GM19324 (cell line): ENCODE measurements at regions not wholly inside any gene's neighbourhood (a gene's known extent, or its start where the extent isn't known, plus 50 kb on each side); places are given as distances from the start of the nearest gene placed in this dataset.

ENCODE experiments used
- ATAC-seq: cut with Tn5 transposase; IDR thresholded peaks from one replicate; pipeline ENCODE4 v1.9.1; 2021; ENCODE audit warnings: mild to moderate bottlenecking, moderate library complexity; ENCODE audit not compliant: unreplicated experiment, low FRiP score

DNA sequence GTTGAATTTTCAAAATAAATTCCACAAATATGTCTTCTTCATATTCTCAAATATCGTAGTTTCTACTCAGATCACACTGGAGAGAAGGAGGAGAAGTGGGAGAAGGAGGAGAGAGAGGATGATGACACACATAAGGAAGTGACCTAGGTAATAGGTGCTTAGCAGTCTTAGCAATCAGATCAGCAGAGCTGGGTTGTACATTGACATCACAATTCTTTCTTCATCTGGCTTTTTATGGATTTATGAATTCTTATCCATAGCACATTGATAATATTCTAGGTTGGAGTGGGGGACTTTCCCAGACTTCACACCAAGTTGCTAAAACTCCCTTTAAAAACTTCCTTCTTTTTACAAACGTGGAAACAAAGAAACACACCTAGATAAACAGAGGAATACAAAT lies 86.9 kb downstream of the FGF9 start:
- ATAC-seq = no peak

DNA sequence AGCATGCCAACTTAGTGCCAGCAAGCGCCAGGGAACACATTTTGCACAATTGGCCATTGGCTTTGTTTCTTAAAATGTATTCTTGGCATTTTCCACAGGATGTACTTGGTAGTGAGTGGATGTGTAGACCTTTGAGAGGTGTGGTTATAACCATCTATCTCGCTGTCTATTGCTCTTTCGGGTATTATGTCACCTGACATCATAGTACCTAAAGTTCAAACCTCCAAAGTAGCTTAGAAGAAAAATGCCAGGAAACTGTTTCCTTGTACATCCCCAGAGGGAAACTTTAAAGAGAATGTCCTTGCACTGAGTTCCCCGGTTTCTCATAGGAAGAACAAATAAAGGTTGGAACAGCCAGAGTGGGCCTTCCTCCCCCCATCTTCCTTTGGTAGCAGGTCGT lies 87.6 kb downstream of the FGF9 start:
- no peak for ATAC-seq

DNA sequence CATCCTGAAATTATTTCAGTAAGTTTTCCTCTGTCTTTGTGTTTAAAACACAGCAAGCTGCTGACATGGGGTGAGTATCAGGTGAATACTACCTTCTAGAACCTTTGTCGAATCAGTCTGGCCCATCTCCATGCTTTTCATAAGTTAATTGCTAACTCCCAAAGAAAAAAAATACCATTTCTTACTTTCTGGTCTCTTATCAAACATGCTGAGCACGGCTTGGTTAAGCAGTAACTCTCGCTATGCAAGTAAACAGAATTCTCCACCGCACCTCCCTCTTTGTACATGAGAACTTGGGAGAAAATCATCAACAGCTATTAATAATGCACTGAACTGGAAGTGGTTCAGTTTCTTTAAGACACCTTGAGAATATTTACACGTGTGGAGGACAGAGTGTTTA lies 88.6 kb downstream of the FGF9 start:
- no peak for ATAC-seq

DNA sequence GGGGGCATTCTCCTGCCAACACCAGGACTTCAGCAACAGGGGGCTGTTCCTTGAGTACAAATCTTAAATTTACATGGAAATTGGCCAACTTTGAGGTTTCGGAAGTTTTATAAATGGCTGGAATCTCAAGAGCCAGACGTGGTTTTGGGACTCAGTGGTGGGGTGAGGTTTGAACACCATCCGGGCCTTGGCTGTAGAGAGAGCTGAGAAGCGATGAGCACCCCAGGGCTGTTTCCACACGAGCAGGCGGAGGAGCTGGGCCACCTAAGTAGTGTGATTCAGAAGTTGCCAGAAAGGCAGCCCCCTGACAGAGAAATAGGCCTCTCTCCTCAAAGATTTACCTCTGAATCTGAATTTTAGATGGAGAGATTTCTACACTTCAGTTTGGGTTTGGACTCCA lies 89.0 kb downstream of the FGF9 start:
- no peak for ATAC-seq

DNA sequence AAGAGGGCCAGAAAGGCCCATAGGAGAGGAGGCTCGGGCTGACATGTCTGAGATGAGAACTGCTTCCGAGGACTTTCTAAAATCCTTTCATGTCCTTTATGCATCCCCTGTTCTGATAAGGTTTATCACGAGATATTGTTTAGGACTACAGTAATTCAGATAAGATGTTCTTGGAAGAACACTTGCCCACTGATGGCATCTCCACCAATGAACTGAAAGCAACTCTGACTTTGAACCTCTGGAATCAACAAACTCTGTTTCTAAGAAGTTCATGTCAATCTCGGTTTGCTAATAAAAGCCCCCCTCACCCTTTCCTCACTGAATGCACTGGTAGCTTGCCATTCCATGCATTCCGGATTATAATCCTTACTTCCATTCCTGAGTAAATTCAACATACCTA lies 90.9 kb downstream of the FGF9 start:
- ATAC-seq = no peak

DNA sequence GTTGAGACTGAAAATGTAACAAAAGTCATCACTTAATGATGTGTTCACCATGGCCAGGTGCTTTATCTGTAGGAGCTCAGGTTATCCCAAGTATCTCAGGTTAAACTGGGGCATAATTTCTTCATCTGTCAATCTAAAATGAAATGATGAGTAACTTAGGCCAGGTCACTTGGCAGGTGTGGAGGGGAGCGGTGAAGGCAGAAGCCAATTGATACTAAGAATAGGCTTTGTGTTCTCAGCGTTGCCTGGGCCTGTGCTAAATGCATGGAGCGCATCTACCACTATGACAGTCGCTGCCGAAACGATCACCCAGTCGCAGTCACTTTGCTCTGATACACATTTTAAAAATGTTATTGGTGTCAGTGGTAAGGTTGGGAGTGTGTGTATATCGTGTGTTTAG lies 91.6 kb downstream of the FGF9 start:
- no peak for ATAC-seq

DNA sequence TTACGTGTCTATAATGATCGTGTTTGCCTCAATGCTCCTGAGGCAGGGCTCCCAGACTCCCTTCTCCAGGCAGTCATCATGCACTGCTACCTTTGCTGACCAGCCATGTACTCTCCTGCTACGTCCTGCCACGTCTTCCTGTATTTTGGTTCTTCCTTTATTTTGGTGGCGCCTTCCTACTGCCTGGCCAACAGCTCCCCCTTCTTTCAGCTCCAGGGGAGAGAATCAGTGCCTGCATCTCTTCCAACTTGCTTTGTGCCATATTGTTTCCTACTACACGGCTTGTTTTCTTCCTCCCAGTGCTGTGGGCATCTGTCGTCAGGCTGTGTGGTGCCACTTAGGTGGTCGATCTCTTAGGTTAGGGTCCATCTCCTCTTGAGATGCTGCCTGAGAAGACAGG lies 96.2 kb downstream of the FGF9 start:
- no peak for ATAC-seq

DNA sequence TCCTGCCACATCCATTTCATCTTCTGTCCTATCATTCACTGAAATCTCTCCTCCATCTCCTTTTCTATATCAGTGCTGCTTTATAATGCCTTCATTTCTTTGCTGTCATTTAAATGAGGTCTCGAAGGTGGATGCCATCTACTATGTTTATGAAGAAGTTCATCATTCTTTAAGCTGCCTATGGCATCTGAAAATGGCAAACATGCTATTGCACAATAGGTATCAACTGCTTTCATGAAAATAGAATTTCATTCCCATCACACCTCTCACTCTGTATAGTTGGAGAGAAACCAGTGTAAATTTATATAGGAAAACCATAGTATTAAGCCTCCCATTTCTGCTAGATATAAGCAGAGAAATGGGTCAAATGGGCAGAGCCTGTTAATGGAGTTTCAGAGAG lies 100.2 kb downstream of the FGF9 start:
- no peak for ATAC-seq

DNA sequence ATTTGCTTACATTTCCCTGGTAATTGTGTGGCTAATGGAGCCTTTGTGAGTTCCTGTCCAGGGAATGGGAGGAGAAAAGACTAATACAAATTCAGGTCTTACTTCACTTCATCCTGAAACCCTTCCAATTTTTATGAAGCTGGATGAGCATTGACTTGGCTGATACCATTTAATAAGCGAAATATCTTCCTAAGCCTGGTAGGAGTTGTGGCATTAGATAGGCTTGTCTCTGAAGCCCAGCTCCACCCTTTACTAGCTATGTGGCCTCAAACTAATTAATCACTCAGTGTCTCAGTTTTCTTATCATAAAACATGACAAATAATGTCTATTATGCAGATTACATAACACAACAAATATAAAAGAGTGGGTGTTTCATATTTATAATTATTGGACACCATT lies 106.3 kb downstream of the FGF9 start:
- ATAC-seq = no peak

DNA sequence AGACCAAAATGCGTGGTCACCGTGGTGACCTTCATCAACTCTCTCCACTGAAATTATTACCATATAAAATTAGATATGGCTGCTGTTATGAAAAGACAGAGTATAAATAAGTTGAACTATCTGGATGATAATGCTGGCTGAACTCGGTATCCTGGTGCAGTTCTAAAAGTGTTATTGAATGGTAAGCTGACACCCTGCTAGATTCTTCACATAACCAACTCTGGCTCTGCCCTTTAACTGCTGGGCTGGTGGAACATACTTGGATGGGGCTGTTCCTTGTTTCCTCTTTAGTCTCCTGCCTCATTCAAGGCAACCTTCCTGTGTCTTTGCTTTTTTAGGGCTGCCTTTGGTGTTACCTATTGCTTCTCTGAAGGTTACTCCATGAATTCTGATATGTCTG lies 106.9 kb downstream of the FGF9 start:
- no peak for ATAC-seq

DNA sequence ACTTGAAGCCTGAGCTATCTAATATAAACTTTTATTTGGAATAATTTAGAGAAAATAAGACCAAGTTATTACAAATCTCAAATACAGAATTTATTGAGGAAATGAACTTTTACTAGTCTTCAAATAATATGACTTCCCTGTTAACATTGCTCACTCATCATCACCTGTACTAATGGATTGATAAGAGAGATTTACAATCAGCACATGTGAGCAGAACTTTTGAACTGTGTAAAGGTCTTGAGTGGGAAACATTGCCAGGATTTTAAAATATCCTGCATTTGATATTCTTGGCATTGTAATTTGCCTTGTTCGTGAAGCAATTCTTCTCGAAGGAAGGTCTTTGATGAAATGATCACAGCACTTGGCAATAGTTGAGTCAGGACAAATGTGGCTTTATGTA lies 111.9 kb downstream of the FGF9 start:
- ATAC-seq = no peak

DNA sequence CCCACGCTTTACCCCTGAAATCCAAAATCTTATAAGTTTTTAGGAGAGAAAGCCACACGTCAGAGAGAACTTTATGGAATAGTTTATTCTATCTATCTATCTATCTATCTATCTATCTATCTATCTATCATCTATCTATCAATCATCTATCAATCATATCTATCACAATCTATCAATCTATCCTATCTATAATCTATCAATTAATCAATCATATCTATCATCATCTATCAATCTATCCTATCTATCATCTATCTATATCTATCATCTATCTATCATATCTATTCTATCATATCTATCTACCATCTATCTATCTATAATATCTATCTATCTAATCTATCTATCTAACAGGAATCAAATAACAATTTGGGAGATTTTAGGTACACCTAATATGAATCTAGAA lies 115.1 kb downstream of the FGF9 start:
- ATAC-seq = no peak

DNA sequence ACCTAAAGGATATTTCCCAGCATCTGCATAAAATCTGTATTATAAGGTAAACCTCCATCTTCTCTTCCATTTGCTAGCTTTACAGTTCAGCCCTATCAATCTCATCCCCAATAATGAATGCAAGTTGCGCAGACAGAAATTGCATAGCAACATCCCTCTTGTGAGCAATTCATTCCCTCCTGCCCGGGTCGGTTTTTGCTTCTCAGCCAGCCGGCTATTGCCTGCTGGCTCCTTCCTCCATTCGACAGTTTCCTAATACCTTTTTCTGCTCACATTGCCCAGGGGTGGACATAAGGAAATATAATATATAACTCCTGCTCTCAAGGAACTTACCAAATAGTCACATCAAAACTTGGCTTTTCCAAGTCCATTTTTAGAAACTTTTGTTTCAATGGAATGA lies 125.2 kb downstream of the FGF9 start:
- ATAC-seq = no peak

DNA sequence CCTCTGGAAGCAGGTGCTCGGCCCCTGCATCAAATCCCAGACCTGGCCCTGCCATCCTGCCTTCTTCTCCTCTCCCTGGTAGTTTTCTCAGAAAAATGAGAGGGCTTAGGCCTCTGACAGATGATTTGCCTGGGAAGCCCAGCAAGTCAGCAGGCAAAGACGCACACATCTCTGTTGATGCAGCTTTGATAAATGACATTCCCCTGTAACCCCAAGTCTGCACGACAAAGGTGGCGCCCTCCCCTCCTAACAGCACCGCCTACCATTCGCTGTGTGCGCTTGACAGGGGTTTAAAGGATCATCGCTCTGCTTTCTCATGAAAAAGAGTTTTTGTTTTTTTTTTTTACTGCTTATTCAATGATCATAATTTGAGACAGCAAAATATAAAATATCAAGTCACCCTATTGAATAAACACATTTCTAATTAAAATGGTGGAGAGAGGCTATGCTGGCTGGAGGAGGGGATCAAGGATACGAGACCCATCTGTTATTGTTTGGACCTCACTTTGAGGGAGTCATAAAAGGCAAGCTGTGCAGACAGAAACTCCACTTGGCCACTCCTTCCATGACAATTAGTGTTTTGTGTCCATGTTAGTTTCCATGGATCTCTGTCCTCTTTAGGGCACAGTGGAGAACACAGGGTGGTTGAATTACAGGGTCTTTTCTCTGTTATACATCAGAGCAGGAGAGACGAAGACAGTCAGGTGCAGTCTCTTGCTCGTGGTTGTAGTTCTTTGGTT lies 126.1 kb downstream of the FGF9 start:
- no peak for ATAC-seq

DNA sequence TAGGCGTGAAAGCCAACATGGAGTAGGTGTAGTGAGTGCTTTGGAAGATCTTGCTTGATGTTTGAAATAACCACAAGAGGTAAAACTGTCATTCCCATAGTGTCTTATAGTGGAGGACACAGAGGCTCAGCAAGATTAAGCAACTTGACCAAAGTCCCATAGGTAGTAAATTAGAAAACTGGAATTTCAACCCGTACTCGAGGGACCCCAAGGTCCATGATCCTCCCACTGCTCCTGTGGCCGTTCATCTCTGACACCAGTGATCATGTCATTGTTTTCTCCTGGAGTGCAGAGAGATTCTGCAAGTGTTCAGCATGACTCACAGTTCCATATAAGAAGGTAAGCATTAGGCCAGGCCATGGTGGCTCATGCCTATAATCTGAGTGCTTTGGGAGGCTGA lies 126.9 kb downstream of the FGF9 start:
- ATAC-seq = no peak

DNA sequence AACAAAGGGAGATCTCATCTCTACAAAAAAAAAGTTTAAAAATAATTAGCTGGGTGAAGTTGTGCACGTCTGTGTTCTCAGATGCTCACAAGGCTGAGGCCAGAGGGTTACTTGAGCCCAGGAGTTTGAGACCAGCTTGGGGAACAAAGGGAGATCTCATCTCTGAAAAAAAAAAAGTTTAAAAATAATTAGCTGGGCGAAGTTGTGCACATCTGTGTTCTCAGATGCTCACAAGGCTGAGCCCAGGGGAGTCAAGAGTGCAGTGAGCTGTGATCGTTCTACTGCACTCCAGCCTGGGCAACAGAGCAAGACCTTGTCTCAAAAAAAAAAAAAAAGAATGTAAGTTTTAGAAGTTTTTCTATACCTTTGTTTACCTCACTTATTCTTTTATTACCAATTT lies 127.3 kb downstream of the FGF9 start:
- ATAC-seq = no peak

DNA sequence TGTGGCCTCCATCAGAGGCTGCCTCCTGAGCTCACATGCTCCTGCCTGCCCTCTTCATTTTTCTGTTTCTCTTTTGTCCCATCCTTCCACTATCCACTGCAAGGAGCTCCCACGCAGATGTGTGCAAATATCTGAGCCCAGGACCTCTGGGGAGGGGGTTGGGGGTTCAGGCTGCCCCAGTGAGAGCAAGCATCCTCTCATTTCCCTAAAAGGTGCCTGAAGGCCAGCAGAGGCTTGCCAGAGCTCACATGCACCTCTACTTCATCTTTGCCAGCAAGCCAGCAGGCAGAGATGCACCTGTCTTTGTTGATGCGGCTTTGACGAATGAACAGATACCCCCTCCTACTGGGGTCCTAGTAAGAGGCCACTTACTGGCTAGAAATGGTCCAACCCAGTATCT lies 128.8 kb downstream of the FGF9 start:
- ATAC-seq = no peak

DNA sequence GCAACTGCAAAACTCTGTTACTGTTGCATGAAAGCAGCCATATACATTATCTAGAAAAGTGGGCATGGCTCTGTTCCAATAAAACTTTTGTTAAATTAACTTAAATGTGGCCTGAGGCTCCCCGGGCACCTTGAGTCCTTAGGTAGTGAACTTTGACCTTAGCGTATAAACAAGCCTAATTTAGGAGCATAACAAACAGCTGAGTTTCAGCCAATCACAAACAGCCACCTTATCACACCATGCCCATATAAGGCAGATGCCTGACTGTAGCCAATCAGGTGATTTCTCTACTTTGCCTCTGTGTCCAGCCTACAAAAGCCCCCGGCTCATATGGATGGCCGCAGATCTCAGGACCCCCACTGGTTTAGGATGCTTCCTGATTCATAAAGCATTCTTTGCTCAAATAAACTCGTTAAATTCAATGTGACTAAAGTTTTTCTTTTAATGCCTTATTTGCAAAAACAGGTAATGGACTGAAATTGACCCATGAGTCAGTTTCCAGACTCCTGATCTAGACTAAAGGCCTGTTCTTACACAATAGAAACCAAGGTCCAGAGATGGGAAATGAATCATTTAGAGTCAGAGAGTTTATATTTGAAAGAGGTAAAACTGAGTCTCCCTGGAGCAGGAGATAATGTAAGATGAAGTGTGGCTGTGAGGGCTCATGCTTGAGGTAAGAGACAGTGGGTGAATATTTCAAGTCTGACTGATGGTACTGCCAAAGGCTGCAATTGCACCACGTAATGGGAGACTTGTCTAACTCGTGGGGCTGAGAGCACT lies 130.2 kb downstream of the FGF9 start:
- no peak for ATAC-seq

DNA sequence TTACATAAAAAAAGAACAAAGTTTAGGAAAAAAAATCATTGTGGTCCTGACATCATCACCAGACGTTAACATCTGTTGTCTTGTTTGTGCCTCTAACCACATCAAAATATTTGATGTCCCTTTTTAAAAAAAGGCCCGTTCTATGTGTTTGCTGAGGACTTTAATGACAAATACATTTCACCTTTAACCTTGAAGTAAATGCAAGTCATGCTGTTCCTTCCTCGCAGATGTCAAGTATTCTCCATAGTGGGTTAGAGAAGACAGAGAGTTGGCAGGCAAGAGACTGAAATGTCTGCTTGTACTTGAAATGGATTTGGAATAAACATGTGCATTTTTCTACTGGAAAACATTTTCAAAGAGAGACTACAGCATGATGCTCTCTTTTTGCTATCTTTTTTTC lies 134.9 kb downstream of the FGF9 start:
- ATAC-seq = no peak

DNA sequence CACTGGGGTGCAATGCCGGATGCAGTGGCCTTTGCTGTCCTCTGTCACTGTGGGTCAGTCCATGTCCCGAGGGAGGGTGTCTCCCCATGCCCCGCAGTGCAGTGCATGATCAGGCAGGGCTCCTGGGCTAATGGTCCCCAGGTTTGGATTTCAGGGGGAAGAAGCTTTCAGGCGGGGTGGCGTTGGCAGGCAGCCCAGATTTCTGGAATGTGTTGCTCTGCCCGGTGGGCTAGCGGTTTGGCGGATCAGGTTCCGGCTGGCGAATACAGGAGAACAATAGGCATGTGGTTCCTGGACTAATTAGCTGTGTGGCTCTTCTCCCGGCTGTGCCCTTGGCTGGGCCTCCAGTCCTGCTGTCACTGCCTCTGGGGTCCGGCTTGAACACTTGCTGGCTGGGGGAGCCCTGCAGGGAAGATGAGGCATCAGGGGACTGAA lies 141.3 kb downstream of the FGF9 start:
- no peak for ATAC-seq

DNA sequence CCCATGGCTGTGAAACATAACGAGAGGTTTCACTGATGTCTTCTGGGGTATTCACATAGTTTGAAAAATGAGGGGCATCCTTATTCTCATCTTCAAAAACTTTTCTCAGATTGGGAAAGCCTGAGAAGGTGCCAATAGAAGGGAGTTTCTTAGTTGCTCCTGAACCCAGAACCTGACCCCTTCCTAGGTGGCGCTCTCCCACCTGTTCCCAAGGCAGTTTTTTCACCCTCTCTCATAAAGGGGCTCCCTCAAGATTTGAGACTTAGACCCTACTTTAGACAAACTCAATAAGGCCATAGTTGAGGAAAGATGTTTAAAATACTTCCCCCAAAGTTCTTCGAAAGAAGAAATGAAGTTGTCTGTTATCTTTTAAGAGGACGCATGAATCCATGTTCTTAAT lies 142.2 kb downstream of the FGF9 start:
- ATAC-seq = no peak

DNA sequence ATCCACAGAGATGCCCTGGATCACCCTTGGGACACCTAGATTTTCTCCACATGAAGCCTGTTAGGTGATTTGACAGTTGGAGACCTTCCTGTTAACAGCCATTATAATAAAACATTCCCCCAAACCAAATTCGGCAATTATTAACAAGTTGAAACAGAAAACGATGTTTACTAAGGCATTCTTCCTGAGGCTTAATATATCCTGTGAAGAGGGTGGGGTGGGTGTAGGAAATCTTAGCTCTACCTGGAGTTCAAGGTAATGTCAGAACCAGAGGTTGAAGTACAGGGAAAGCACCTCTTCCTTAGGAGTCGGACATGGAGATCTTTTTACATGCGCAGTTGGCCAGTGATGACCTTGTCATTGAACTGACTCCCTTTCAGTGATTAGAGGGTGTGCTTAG lies 143.0 kb downstream of the FGF9 start:
- ATAC-seq = no peak
